DOHH2 (cell line): ENCODE measurements at regions not wholly inside any gene's neighbourhood (a gene's known extent, or its start where the extent isn't known, plus 50 kb on each side); places are given as distances from the start of the nearest gene placed in this dataset.

Source experiments
- H3F3A ChIP-seq: fragments of 200-600 bp; sonication (generic), shearing (Covaris generic); 2 replicates; pipeline ENCODE4 v1.6.0; 2016; ENCODE audit warnings: antibody characterized with exemption, mild to moderate bottlenecking; ENCODE audit not compliant: control insufficient read depth, insufficient read depth
- H3K27ac ChIP-seq: fragments of 200-600 bp; sonication (generic); 2 replicates; pipeline ENCODE4 v1.5.1; 2014; ENCODE audit warnings: low read depth, mild to moderate bottlenecking, low read length, moderate library complexity
- H3K27me3 ChIP-seq: fragments of 200-600 bp; sonication (generic); 2 replicates; pipeline ENCODE4 v1.6.1; 2014; ENCODE audit warnings: mild to moderate bottlenecking, low read length, mixed read lengths; ENCODE audit not compliant: control insufficient read depth
- H3K36me3 ChIP-seq: fragments of 200-600 bp; sonication (generic); 2 replicates; pipeline ENCODE4 v1.6.1; 2014; ENCODE audit warnings: mild to moderate bottlenecking, low read length, moderate library complexity, mixed read lengths; ENCODE audit not compliant: control insufficient read depth
- H3K4me1 ChIP-seq: fragments of 200-600 bp; sonication (generic); 2 replicates; pipeline ENCODE4 v1.6.1; 2014; ENCODE audit warnings: mild to moderate bottlenecking, low read length, mixed read lengths; ENCODE audit not compliant: control insufficient read depth
- H3K4me2 ChIP-seq: fragments of 200-600 bp; sonication (generic); 2 replicates; pipeline ENCODE4 v1.6.0; 2014; ENCODE audit warnings: mild to moderate bottlenecking, low read length, moderate library complexity
- H3K4me3 ChIP-seq: fragments of 200-600 bp; sonication (generic); 2 replicates; pipeline ENCODE4 v1.5.1; 2014; ENCODE audit warnings: mild to moderate bottlenecking, low read length, mixed read lengths
- H3K79me2 ChIP-seq: fragments of 200-600 bp; sonication (generic); 2 replicates; pipeline ENCODE4 v1.6.1; 2014; ENCODE audit warnings: mild to moderate bottlenecking, low read length, mixed read lengths; ENCODE audit not compliant: control insufficient read depth
- H3K9me2 ChIP-seq: fragments of 200-600 bp; sonication (generic); replicated peaks from 2 replicates; pipeline ENCODE4 v1.6.1; 2014; ENCODE audit warnings: mild to moderate bottlenecking, low read length, mixed read lengths; ENCODE audit not compliant: control insufficient read depth
- H3K9me3 ChIP-seq: fragments of 200-600 bp; sonication (generic); 2 replicates; pipeline ENCODE4 v1.6.1; 2014; ENCODE audit warnings: antibody characterized with exemption, low read length, mixed read lengths; ENCODE audit not compliant: control insufficient read depth, insufficient read depth
- H4K20me1 ChIP-seq: fragments of 200-600 bp; sonication (generic); 2 replicates; pipeline ENCODE4 v1.6.0; 2014; ENCODE audit warnings: low read depth, mild to moderate bottlenecking, antibody characterized with exemption, low read length, moderate library complexity; ENCODE audit not compliant: control insufficient read depth, insufficient read depth
- CTCF ChIP-seq: fragments of 200-600 bp; sonication (generic); IDR thresholded peaks from one replicate; pipeline ENCODE4 v1.5.1; 2014; ENCODE audit warnings: antibody characterized with exemption, mild to moderate bottlenecking, low read depth, low read length; ENCODE audit not compliant: poor library complexity, severe bottlenecking
- EZH2phosphoT487 ChIP-seq: fragments of 200-600 bp; sonication (generic); IDR thresholded peaks from 2 replicates; pipeline ENCODE4 v1.6.1; 2017; ENCODE audit warnings: borderline replicate concordance, mild to moderate bottlenecking, antibody characterized with exemption, low read length, moderate library complexity, mixed read lengths

DNA sequence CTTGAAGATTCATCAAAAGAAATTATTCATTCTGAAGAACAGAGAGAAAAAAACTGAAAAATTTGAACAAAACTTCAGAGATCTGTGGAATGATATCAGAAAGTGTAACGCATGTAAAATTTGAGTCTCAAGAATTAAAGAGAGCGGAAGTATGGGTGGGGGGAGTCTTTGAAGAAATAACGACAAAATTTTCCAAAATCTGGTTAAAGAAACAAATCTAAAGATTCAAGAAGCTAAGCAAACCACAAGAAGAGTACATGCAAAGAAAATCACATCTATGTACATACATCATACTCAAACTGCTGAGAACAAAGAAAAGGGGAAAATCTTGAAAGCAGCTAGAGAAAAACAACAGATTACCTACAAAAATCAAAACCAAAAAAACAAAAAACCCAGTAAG lies 149.4 kb upstream of the TBCA start:
- H3K27ac ChIP-seq, result no peak overlapping the region
- no peaks in the 10 kb centered on the region for H4K20me1 ChIP-seq
- TF ChIP-seq CTCF, result no peak
- TF ChIP-seq EZH2phosphoT487, result no peak
- H3K9me3 ChIP-seq, result no peaks in the 10 kb centered on the region
- H3F3A ChIP-seq, result no peaks in the 10 kb centered on the region
- no peak overlapping the region for H3K4me2 ChIP-seq
- H3K79me2 ChIP-seq, result no peaks in the 10 kb centered on the region
- H3K9me2 ChIP-seq, result no peaks in the 10 kb centered on the region
- H3K4me3 ChIP-seq, result no peak overlapping the region
- peaks cover 5% of the 10 kb centered on the region; the same call in 1 of the 2 replicates for H3K27me3 ChIP-seq
- no peaks in the 10 kb centered on the region for H3K4me1 ChIP-seq
- H3K36me3 ChIP-seq, result no peaks in the 10 kb centered on the region

GRCh38 chr5:77924081-77924480 lies 147.9 kb upstream of the TBCA start:
- H3K79me2 ChIP-seq, result no peaks in the 10 kb centered on the region
- H3K27me3 ChIP-seq, result peaks cover 8% of the 10 kb centered on the region
- H3F3A ChIP-seq, result no peaks in the 10 kb centered on the region
- no peaks in the 10 kb centered on the region for H3K9me2 ChIP-seq
- H3K9me3 ChIP-seq, result no peaks in the 10 kb centered on the region
- no peaks in the 10 kb centered on the region for H4K20me1 ChIP-seq
- H3K4me1 ChIP-seq, result no peaks in the 10 kb centered on the region
- H3K27ac ChIP-seq, result no peak overlapping the region
- H3K36me3 ChIP-seq, result no peaks in the 10 kb centered on the region
- no peak overlapping the region for H3K4me2 ChIP-seq
- no peak for TF ChIP-seq CTCF
- no peak for TF ChIP-seq EZH2phosphoT487
- H3K4me3 ChIP-seq, result no peak overlapping the region

GRCh38 chr5:77923666-77924065 lies 147.5 kb upstream of the TBCA start:
- H3K4me1 ChIP-seq, result no peaks in the 10 kb centered on the region
- H3K9me3 ChIP-seq, result no peaks in the 10 kb centered on the region
- no peaks in the 10 kb centered on the region for H3K36me3 ChIP-seq
- no peaks in the 10 kb centered on the region for H3K79me2 ChIP-seq
- peaks cover 12% of the 10 kb centered on the region for H3K27me3 ChIP-seq
- H3K4me3 ChIP-seq, result no peak overlapping the region
- H3K27ac ChIP-seq, result no peak overlapping the region
- H3F3A ChIP-seq, result no peaks in the 10 kb centered on the region
- no peaks in the 10 kb centered on the region for H4K20me1 ChIP-seq
- H3K4me2 ChIP-seq, result no peak overlapping the region
- H3K9me2 ChIP-seq, result no peaks in the 10 kb centered on the region
- TF ChIP-seq CTCF (no peak), EZH2phosphoT487 (no peak)
